OCI-LY7 (cell line): ENCODE measurements at regions not wholly inside any gene's neighbourhood (a gene's known extent, or its start where the extent isn't known, plus 50 kb on each side); places are given as distances from the start of the nearest gene placed in this dataset.

Experiments
- EZH2phosphoT487 ChIP-seq: fragments of 200-600 bp; sonication (generic); IDR thresholded peaks from 2 replicates; pipeline ENCODE4 v1.6.1; 2018; ENCODE audit warnings: low read depth, borderline replicate concordance, mild to moderate bottlenecking, mixed run types, antibody characterized with exemption, low read length, moderate library complexity, mixed read lengths
- TF ChIP-seq, protein P1 (sequence below): fragments of 200-600 bp; sonication (generic); conservative IDR thresholded peaks from 2 replicates; pipeline ENCODE4 v1.5.1; 2014; ENCODE audit warnings: mild to moderate bottlenecking, antibody characterized with exemption, low read length, moderate library complexity, mixed read lengths

DNA sequence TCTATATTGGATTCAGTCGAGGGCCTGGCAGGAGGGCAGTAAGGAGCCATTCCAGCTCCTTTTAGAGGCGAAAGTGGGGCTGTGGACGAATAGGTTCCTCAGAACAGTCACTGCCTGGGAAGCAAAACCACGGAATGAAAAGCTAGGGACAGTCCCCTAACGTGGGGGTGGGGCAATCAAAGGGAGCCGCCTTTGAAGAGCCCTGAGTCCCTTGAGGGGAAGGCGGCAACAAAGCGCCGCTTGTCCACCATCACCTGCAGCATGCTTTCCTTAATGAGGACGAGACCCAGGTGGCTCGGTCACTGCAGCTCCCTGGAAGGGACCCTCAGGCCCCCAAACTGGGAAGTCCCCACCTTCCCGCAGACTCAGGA lies 184.7 kb downstream of the ETS2 start:
- TF ChIP-seq, protein P1, sequence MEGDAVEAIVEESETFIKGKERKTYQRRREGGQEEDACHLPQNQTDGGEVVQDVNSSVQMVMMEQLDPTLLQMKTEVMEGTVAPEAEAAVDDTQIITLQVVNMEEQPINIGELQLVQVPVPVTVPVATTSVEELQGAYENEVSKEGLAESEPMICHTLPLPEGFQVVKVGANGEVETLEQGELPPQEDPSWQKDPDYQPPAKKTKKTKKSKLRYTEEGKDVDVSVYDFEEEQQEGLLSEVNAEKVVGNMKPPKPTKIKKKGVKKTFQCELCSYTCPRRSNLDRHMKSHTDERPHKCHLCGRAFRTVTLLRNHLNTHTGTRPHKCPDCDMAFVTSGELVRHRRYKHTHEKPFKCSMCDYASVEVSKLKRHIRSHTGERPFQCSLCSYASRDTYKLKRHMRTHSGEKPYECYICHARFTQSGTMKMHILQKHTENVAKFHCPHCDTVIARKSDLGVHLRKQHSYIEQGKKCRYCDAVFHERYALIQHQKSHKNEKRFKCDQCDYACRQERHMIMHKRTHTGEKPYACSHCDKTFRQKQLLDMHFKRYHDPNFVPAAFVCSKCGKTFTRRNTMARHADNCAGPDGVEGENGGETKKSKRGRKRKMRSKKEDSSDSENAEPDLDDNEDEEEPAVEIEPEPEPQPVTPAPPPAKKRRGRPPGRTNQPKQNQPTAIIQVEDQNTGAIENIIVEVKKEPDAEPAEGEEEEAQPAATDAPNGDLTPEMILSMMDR: no peak
- no peak for TF ChIP-seq EZH2phosphoT487
